HS-5 (cell line): ENCODE measurements at regions not wholly inside any gene's neighbourhood (a gene's known extent, or its start where the extent isn't known, plus 50 kb on each side); places are given as distances from the start of the nearest gene placed in this dataset.
"Not testable (repeated sequence)": the region's sequence is repeated elsewhere in the genome, so short reads cannot be mapped to it uniquely, and the experiment has no call there.

Experiments used
- DNase-seq: peaks from one replicate; pipeline ENCODE4 v3.0.0-alpha.2; 2012; ENCODE audit warnings: low read depth

- DNase-seq = no peak
These were observed 90.1 kb downstream of the SREK1 start for GRCh38 chr5:66234241-66234640.

GRCh38 chr5:66238435-66238834, 94.3 kb downstream of the SREK1 start:
- DNase-seq = no peak

DNA sequence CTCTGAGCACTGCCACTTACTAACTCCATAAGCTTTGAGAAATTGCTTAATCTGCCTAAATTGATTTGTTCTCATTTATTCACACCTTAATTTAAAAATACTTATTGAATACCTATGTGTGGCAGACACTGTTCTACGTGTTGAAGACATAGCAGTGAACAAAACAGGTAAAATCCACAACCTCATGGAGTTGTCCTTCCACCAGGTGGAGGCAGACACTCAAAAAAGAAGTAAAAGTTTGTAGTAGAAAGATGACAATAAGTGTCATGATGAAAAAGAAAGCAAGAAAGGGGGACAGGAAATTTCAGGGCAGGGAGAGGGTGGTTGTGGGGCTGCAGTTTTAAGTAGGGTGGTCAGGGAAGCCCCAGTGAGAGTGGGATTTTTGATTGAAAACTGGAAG, 94.9 kb downstream of the SREK1 start:
- DNase-seq = no peak

DNA sequence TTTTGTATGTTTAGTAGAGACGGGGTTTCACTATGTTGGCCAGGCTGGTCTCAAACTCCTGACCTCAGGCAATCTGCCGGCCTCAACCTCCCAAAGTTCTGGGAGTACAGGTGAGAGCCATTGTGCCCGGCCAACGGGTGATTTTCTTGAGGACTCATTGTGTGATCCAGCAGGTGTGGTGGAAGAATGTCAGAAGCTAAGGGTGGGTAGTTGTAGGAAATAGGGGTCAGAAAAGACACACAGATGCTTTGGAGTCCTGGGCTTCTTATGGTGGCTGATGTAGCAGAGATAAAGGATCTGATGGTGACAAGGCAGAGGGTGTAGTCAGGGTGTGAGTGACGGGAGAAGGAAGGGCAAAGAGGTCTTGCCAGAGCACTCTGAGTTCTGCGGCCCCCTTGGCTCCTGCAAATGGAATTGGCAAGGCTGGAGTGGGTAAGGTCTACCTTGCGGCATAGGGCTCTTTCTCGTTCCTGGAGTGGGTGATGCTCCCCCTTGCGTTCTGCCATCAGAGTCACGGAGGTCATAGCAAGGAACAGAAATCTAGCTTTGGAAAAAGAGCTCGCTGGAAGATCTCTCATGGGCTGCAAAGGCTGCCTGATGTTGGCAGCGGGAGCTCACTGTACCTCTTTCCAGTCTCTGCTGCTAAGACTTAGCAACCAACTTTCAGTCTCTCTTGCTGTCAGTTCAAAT, 97.2 kb downstream of the SREK1 start:
- DNase-seq = no peak

- DNase-seq = no peak
These were observed 98.1 kb downstream of the SREK1 start for GRCh38 chr5:66242050-66242715.

DNA sequence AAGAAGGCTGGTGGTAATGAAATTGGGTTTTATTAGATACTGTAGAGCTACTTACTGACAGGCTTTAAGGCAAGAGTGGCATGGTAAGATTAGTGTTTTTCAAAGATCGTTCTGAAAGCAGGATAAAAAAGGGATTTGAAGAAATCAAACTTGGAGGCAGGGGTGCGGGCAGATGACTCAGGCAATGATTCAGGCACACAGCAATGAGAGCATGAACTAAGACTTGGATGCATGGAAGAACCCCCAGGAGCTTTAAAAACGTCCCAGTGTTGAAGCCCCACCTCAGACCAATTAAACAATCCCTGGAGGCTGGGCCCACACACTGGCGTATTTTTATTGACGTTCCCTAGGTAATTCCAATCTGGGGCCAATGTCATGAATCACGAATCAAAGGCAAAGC, 102.5 kb downstream of the SREK1 start:
- peak; percentile 36 for DNase-seq

GRCh38 chr5:66247176-66247960, 103.3 kb downstream of the SREK1 start:
- peak; percentile 74 for DNase-seq

- DNase-seq = no peak
These were observed 104.8 kb downstream of the SREK1 start for GRCh38 chr5:66248874-66249273.

DNA sequence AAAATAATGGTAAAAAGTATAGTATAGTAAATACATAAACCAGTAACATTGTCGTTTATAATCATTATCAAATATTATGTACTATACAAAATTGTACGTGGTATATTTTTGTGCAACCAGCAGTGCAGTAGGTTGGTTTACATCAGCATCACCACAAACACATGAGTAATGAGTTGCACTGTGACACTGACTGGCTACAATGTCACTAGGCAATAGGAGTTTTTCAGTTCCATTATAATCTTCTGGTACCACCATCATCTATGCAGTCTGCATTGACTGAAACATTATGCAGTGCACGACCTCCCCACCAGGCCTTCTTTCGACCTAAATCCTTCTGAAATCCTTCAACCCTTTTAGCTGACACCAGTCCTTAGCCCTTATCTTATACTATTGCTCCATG, 105.8 kb downstream of the SREK1 start:
- DNase-seq = no peak

GRCh38 chr5:66252849-66253248, 108.7 kb downstream of the SREK1 start:
- DNase-seq = no peak

- DNase-seq = no peak
These were observed 111.6 kb downstream of the SREK1 start for GRCh38 chr5:66255714-66256113.

DNA sequence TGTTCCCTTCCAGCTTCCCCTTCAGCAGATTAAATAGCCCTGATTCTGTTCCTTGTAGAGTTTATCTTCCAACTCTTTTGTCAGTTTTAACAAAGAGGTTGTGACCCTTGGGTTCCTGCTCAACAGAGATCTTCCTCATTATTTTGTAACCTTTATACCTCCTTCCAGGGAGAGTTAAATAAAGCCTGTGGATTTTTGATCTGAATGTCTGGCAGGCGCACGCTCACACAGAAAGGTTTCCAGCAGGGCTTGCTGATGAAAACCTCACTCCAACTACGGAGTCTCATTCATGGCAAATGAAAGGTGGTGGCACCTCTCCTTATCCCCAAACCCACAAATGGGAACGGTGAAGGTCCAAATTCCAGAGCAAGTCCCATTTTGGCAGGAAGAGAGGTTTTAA, 129.0 kb downstream of the SREK1 start:
- no peak for DNase-seq

GRCh38 chr5:66276986-66277385, 132.9 kb downstream of the SREK1 start:
- DNase-seq = no peak

- DNase-seq = no peak
These were observed 133.9 kb downstream of the SREK1 start for GRCh38 chr5:66277981-66278380.

- DNase-seq = no peak
These were observed 137.2 kb downstream of the SREK1 start for GRCh38 chr5:66281294-66281693.

DNA sequence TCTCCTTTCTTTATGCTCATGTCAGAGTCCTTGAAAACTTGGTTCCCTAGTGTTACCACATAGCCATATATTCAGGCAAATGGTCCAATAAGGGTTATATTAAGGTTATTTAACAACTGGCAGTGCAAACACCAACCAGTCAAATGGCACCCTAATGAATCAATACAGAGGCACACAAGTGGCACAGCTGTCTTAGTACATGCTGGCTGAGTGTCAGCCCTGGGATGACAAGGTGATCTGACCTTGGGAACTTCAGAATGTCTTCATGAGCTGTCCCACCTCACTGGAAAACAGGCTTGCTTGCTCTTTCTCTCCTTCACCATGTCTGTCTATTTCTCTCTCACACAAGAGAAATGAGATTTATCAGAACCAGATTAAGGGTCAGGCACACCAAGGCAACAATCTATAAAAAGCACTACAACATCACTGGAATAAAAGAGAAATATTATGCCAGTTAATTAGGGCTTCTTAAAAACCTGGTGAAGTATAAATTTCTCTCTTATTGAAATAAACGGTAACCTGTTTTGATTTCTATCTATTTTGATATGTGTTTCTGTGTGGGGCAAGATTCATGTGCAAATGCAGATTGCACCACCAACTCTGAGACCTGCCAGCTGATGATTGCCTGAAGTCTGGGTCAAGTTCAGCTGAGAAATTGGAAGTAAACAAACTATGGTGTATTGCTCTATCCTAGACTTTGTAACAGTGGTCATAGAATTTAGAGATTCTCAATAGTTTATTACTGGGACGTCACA, 140.7 kb downstream of the SREK1 start:
- no peak for DNase-seq

GRCh38 chr5:66285343-66285922, 141.3 kb downstream of the SREK1 start:
- DNase-seq = no peak

DNA sequence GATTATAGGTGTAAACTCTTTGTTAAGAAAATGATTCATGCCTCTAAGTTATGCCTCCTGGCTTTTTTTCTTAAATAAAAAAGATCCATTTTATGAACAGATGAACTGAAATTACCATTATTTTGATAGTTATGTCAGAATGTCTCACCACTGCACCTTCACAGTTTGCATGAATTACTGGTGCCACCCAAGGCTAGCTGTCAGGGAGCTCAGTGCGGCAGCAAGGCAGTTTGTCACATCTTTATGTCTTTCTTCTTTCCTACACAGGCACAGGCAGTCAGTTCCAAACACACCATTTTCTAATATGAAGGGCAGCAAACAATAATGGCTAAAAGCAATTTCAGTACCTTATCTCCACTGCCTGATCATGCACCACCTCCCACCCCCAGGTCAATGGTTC, 147.7 kb downstream of the SREK1 start:
- DNase-seq = no peak

DNA sequence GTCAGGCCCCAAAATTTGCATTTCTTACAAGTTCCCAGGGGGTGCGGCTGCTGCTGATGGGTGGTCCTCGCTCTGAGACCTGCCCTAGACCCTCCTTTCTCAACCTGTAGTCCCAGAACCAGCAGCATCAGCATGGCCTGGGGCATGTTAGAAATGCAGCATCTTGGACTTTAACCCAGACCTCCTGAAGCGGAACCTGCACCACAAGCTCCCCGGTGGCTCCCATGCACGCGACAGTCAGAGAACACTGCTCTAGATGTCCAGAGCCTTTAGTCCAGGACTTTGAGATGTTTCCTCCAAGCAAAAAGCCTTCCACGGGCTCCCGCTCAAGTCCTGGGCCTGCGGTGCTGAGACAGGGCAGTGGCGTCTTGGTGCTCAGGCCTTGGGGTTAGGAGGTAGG, 149.8 kb downstream of the SREK1 start:
- not testable (repeated sequence) for DNase-seq

- no peak for DNase-seq
These were observed 155.4 kb downstream of the SREK1 start for GRCh38 chr5:66299463-66299862.

- DNase-seq = no peak
These were observed 158.2 kb downstream of the SREK1 start for GRCh38 chr5:66302344-66302743.
